Mesodermal cell (in vitro differentiated cells): ENCODE measurements at regions not wholly inside any gene's neighbourhood (a gene's known extent, or its start where the extent isn't known, plus 50 kb on each side); places are given as distances from the start of the nearest gene placed in this dataset.

Experiments used
- H3K27ac ChIP-seq: 2 replicates; pipeline ENCODE4 v1.7.0; 2013; ENCODE audit warnings: mild to moderate bottlenecking, low read depth, low read length, moderate library complexity; ENCODE audit not compliant: severe bottlenecking
- H3K36me3 ChIP-seq: 2 replicates; pipeline ENCODE4 v1.7.1; 2013; ENCODE audit warnings: mild to moderate bottlenecking, low read length, moderate library complexity; ENCODE audit not compliant: control insufficient read depth, insufficient read depth
- H3K4me1 ChIP-seq: one replicate; pipeline ENCODE4 v1.7.1; 2013; ENCODE audit warnings: mild to moderate bottlenecking, low read length; ENCODE audit not compliant: insufficient read depth, control insufficient read depth, poor library complexity, severe bottlenecking
- H3K4me3 ChIP-seq: 2 replicates; pipeline ENCODE4 v1.7.0; 2013; ENCODE audit warnings: low read length, control low read depth, mild to moderate bottlenecking; ENCODE audit not compliant: insufficient read depth, poor library complexity, severe bottlenecking; ENCODE audit errors: extremely low read depth
- H3K9me3 ChIP-seq: 2 replicates; pipeline ENCODE4 v1.7.1; 2013; ENCODE audit warnings: mild to moderate bottlenecking, low read length, moderate library complexity; ENCODE audit not compliant: control insufficient read depth
- WGBS, 2 experiments: methylation state at CpG; one replicate each; pipeline ENCODE4 v1.1.5; 2013; ENCODE audit warnings: missing lambda C conversion rate in 2 of 2; ENCODE audit not compliant: insufficient coverage in 2 of 2; 5-methylcytosine and 5-hydroxymethylcytosine counted together

DNA sequence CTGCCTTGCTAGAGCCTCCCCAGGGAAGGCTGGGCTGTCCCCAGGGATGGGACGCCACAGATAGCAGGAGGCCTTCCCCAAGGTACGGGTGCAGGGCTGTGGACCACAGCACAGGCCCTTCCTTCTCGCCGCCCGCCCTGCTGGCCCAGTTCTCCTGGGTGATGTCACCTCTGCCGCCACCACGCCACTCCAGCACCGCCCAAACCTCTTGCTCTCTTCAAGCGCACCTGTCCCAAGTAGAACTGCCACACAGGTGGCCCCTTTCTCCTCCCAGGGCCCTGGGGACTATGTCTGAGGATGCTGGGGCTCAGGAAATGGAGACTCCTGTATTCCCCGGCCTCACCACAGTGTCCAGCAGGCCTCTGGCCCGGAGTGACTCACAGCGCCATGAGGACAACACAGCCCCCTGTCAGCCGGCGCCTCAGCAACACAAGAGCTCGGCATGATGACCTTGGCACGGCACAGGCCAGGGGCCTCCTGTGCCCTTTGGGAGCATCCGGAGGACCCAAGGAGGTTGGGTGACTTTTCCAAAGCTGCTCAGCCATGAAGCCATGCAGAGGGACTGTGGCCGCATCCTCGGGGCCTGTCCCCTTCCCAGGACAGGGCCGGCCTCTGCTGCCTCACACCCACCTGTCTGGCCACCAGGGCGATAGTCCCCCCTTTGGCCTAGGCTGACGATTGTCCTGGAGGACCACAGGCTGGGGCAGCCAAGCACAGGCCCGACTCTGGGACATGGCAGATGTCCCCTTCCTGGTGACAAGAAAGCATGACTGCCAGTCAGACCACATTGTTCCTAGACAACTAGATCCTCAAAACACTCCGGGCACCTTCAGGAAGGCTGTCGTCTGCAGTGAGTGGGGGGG lies 1023.5 kb downstream of the BRD1 start:
- Histone ChIP-seq H3K4me3 (no peak overlapping the region), H3K4me1 (no peaks in the 10 kb centered on the region), H3K27ac (no peak overlapping the region), H3K9me3 (no peaks in the 10 kb centered on the region), H3K36me3 (no peaks in the 10 kb centered on the region)
- WGBS, 2 experiments = 88 to 91% methylated on average over 19 to 24 of the region's 25 CpGs

DNA sequence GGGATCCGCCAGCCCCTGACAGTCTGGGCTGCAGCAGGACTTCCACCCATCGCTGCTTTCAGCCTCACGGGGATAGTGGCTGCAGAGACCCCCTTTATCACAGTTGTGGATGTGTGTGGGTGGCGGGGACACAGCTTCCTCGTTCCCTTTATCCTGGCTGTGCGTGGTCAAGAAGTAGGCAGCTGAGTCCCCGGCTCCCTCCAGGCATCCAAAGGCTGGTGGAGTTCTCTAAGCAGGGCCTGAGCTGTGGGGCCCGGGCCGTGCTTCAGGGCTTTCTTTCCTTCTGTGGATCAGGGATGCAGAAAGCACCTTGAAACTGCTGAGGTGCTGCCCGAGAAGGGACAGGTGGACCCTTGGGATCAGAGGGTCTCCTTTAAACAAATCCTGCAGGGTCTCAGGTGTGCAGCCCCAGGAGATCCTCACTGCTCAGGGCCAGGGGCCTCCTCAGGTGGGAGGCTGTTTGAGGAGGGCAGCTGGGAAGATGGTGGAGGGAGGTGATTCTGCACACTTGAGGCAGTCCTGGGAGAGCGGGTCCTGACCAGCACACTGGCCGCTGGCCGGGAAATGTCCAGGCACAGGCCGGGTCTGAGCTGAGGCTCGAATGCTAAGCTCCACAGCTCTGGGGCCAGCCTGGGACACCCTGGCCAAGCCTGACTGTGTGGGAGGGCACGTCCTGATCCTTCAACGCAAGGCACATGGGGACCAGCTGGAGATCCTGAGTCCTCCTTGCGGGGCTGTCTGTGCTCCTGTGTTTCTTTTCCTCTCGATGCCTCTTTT lies 1024.3 kb downstream of the BRD1 start:
- Histone ChIP-seq H3K27ac (no peak overlapping the region), H3K9me3 (no peaks in the 10 kb centered on the region), H3K4me1 (no peaks in the 10 kb centered on the region), H3K4me3 (no peak overlapping the region), H3K36me3 (no peaks in the 10 kb centered on the region)
- 93% methylated on average over 15 to 17 of the region's 19 CpGs for WGBS, 2 experiments

DNA sequence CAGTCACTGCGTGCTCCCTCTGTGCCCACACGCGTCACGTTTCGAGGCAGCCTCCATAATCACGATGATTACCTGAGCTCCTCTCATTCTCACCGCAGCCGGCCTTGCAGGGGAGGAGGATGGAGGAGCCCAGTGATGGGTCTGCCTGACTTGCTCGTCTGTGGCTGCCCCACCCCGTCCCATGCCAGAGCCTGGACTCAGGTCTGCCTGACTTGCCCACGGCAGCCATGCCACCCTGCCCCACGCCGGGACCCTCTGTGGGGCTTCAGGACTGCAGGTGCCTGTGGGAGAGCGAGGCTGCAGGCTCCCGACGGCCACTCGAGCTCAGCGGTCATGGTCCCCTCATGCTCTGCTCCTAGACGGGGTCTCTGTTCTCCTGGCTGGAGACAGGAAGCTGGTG lies 1025.1 kb downstream of the BRD1 start:
- Histone ChIP-seq H3K36me3 (no peaks in the 10 kb centered on the region), H3K27ac (no peak overlapping the region), H3K4me3 (no peak overlapping the region), H3K9me3 (no peaks in the 10 kb centered on the region), H3K4me1 (no peaks in the 10 kb centered on the region)
- 86 to 91% methylated on average over 15 to 19 of the region's 19 CpGs for WGBS, 2 experiments

DNA sequence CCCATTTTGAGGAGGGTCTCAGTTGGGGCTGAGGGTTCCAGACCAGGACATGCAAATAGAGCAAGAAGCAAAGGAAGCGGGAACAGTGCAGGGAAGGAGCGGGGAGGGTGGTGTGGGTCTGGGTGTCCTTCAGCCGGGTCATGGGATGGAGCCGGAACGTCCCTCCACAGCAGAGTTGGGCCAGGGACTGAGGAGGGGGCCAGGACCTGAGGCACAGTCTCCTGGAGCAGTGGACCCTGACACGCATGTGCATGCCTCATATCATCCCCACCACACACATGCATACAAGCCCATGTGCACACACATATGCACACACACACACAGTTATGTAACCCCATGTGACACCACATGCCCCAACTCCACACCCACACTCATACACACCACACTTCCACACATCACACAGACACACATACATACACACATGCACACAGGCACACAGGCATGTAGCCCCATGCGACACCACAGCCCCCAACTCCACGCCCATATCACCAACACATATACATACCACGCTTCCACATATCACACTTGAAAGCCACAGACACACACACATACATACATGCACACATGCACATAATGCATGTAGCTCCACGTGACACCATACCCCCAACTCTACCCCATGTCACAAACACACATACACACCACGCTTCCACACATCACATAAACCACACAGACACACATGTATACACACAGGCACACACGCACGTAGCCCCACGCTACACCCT lies 1026.6 kb downstream of the BRD1 start:
- Histone ChIP-seq H3K36me3 (no peaks in the 10 kb centered on the region), H3K4me1 (no peaks in the 10 kb centered on the region), H3K27ac (no peak overlapping the region), H3K4me3 (no peak overlapping the region), H3K9me3 (no peaks in the 10 kb centered on the region)
- 96% methylated on average over 13 to 14 of the region's 14 CpGs for WGBS, 2 experiments

DNA sequence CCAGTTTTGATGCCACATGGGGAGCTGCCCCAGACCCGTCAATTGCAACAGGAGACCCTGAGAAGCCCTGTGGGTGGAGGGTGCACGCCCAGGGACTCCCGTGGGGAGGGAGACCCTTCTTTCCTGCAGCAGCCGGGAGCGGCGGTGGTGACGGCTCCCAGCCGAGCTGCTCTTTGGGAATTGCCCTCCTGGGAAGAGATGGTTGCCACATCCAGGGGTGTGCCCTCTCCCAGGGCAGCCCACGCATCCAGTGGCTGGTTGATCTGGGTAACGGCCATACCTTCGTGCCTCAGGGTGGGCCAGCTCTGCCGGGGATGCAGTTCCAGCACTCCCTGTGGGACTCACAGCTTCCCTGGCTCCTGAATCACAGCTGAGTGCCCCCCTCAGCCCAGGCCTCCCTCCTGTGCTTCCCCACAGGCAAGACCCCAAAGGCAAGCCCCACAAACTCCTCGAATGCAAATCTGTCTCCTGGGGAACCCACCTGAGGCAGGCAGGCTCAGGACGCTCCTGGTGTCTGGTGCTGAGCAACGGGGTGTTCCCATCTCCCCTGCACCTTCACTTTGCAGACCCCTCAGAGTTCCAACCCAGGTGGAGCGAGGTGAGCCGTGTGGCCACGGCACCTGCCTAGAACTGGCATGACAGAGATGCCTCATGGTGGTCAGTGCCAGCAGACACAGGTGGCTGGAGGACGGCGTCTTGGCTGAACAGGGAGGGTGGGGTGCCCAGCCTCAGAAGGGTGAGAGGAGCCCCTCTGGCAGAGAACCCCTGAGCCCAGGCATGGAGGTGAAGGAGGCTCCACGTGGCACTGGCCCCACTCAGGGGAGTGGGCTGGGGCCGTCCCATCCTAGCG lies 1027.4 kb downstream of the BRD1 start:
- no peak overlapping the region for H3K27ac ChIP-seq
- no peaks in the 10 kb centered on the region for H3K4me1 ChIP-seq
- H3K4me3 ChIP-seq = no peak overlapping the region
- 85 to 91% methylated on average over 21 to 22 of the region's 23 CpGs for WGBS, 2 experiments
- no peaks in the 10 kb centered on the region for H3K9me3 ChIP-seq
- H3K36me3 ChIP-seq = no peaks in the 10 kb centered on the region

DNA sequence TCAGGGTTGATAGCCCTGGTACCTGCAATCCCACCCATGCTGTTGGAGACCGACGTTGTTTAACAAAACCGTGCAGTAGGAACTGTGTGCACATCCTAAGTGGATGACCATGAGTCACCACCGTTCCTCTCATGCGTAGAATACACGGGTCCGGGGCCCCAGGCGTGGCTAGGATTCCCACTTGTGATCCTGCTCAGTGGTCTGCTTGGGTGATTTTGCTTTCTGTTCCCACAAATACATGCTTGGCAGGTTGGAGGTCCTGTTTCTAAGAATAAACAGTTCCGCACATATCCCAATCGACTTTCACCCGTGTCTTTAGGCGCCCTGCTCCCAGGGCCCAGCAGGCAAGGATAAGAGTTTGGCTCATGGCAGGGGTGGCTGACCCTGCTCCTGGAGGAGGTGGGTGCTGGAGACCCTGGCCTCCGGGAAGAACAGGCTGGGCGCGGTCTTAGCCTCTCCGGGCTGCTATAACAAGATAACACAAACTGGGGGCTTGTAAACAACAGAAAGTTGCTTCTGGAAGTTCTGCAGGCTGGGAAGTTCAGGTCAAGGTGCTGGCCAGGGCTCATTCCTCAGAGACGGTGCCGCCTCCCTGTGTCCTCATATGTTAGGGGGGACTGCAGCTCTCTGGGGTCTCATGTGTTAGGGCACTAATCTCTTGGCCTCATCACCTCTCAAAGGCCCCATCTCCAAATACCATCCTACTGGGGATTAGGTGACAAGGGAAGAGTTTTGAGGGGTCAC lies 1028.3 kb downstream of the BRD1 start:
- no peaks in the 10 kb centered on the region for H3K4me1 ChIP-seq
- WGBS, 2 experiments = 92 to 95% methylated on average over 12 to 15 of the region's 18 CpGs
- no peaks in the 10 kb centered on the region for H3K9me3 ChIP-seq

DNA sequence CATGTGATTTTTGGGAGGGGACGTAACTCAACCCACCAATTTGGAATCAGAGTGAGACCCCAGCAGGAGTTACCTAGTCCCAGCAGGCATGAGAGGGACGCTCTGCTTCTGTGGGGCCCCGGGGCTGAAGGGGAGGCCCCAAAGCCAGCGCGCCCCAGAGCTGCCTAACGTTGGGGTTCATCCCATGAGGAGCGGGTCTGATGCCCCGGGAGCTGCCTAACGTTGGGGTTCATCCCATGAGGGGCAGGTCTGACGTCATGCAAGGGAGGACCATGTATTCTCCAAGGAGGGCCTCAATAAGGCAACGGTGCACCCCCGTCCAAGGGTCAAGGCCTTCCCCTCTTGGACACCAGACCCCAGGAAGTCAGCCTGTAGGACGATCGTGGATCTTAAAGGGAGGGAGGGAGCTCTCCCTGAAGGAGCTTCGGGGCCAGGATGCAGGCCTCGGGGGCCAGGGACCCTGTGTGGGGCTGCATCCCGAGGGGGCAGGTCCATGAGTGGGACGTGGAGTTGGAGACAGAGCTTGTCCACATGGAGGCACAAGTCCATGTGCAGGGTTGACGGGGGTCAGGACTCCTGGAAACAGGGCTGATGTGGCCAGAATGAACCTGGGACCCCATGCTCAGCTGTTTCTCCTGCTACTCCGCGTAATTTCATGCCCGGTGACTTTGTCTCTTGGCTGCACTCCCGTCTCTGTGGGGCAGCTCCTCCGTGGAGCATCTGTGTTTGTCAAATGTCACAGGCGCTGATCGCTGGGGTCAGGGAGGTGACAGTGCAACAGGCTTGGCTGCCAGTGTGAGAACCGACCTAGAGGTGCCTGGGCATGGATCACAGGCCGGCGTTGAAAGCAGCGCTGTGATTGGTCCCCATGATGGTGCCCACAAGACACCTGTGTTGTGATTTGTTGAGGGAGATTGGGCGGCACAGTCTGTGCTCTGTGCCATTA lies 1029.1 kb downstream of the BRD1 start:
- Histone ChIP-seq H3K4me3 (no peak overlapping the region), H3K36me3 (no peaks in the 10 kb centered on the region), H3K27ac (no peak overlapping the region), H3K4me1 (no peaks in the 10 kb centered on the region), H3K9me3 (no peaks in the 10 kb centered on the region)
- WGBS, 2 experiments = 88 to 91% methylated on average over 28 to 29 of the region's 31 CpGs

More for the DNA sequence above, 1028.3 kb downstream of the BRD1 start:
- Histone ChIP-seq H3K27ac (no peak overlapping the region), H3K36me3 (no peaks in the 10 kb centered on the region), H3K4me3 (no peak overlapping the region)

DNA sequence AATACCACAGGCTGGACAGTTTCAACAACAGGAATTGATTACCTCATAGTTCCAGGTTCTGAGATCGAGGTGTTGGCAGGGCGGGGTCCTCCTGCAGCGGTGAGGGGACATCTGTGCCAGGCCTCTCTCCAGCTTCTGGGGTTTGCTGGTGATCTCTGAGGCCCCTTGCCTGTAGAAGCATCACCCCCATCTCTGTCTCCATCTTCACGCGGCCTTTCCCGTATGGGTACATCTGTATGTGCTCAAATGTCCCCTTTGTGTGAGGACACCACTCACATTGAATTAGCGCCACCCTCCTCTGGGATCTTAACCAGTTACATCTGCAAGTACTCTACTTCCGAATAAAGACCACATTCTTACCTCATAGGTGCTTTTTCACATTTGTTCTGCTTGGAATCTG lies 1029.9 kb downstream of the BRD1 start:
- no peaks in the 10 kb centered on the region for H3K36me3 ChIP-seq
- peaks cover 2% of the 10 kb centered on the region for H3K9me3 ChIP-seq
- no peaks in the 10 kb centered on the region for H3K4me1 ChIP-seq
- H3K27ac ChIP-seq = no peak overlapping the region
- WGBS, 2 experiments = 89 to 100% methylated on average over 7 to 8 of the region's 8 CpGs
- H3K4me3 ChIP-seq = no peak overlapping the region
